ENCODE measurements at regions not wholly inside any gene's neighbourhood (a gene's known extent, or its start where the extent isn't known, plus 50 kb on each side); places are given as distances from the start of the nearest gene placed in this dataset.

GRCh38 chr15:62932436-62932835 lies 110.1 kb upstream of the TPM1 start:
- DNase-seq: no peak

DNA sequence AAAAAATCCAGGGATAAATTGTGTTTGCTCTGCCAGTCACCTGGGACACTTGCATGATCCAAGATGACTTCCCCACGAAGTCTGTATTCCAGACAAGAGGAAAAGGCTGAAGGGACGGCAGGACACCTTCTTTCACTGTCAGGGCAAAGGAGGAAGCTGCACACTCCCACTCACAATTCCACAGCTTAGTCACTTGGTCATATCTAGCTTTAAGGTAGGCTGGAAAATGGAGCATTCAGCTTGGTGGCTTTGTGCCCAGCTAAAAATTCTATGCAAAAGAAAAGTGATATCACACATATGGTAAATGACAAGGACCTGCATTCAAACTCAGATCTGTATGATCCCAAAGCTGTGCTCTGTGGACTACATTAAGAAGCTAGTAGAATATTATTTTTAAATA lies 109.2 kb upstream of the TPM1 start:
- DNase-seq: no peak

GRCh38 chr15:62934236-62934971 lies 108.1 kb upstream of the TPM1 start:
- DNase-seq: no peak

GRCh38 chr15:62935300-62936081 lies 107.1 kb upstream of the TPM1 start:
- DNase-seq: no peak

DNA sequence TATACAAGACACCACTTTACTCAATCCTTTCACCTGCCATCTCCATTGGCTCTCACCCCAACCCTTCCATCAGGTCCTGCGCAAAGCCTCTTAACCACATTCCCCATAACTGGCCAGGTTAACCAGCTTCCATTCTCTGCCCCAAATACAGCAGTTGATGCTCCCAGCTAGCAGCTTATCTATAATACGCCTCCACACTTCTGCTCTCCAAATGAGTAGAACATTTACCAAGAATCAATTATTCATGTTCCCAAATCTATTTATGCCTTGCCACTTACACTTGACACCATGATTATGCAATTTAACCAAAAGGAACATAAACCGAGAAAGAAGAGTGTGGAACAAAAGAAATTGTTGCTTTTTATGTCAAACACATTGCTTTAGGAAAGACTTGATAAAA lies 103.7 kb upstream of the TPM1 start:
- no peak for DNase-seq

- DNase-seq: no peak
These were observed 102.3 kb upstream of the TPM1 start for GRCh38 chr15:62940093-62940754.

DNA sequence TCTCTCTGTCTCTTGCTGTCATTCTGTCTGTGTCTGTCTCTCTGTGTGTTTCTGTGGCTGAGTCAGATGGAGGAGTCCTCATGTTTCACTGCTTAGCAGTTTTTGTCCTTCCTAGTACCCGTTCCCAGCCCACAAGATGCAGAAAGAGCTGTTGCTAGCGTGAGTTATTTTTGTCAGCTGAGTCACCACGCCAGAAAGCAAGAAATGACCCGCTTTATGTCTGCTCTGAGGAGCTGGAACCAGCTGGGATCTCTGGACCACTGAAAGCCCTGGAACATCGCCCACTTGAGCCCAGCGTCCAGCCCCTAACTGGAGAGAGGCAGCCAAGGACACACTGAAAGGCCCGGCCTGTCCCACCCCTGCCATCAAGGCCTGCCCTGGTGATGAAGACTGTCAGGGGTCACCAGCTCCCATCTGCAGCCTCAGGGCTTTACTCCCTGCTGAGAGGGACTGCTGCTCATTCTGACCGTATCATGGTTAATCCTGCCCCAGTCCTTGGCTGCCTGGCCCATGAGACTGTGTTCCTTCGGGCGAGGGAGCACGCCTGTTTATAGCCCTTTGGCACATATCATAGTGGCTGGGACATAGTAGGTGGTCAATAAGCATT lies 101.7 kb upstream of the TPM1 start:
- DNase-seq: peak in 1 of 5 donors; percentile 4

DNA sequence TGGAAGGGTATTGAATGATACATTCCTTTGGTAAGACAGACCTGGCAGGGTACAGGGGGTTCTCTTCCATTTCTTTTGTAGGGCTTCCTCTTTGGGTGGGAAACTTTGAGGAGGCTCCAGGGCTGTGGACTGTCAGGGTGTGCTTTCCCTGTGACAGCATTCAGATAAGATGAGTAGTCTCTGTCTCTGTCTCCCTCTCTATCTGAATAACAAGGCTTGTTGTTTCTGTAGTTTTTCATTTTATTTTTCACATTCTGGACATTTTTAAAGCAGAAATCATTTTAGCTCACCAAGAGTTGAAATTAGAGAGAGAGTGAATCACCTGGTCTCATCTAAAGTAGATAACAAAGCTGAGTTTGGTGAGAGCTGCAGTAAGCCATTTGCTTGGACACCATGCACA lies 100.8 kb upstream of the TPM1 start:
- no peak for DNase-seq

- DNase-seq: no peak
These were observed 100.1 kb upstream of the TPM1 start for GRCh38 chr15:62942428-62942827.

DNA sequence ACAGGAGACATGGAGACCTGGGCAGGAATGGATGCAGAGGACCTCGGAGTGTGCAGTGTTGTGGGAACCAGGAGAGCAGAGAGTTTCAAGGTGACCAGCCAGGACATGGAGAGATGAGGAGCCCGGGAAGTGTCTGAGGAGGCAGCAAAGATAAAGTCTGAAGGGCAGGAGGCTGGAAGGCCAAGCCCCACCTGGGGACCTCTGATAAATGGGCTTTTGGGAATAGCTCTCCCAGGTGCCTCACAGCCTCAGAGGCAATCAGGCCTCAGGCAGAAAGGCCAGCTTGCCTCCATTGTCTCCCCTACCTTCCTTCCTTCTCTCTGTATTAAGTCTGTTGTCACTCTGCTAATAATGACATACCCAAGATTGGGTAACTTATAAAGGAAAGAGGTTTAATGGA lies 97.5 kb upstream of the TPM1 start:
- no peak for DNase-seq

DNA sequence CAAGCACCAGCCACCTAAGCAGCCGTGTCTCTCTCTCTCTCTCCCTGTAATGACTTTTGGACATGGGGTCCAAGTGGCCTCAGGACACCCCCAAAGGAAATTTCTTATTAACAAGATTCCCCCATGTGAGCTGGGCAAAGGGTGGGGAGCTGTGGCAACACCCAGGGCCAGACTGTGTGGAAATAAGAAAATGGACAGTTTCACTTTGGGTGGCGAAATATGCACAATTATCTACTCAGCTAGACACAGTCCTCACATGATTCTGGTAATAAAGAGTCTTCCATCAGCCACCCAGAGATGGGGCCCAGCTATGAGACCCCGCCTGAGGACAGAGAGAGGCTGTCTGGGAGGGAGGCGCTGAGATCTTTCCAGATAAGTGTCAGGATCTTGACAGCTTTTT lies 96.8 kb upstream of the TPM1 start:
- no peak for DNase-seq

DNA sequence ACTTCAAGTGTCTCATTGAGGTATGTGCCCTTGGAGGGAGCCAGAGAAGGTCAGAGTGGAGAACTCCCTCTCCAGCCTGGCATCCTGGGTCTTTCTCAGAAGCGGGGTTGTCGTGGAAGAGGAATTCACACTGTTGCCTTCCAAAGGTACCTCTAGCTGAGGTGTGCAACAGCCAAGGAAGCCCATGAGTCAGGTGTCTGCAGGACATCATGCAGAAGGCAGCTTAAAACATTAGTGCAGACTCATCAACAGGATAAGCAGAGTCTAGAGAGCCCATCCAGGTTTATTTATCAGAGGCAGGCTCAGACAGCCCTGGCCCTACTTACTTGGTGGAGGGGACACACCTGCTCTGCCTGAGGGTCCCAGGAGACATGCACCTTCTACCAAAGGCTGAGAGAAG lies 95.6 kb upstream of the TPM1 start:
- no peak for DNase-seq

- DNase-seq: no peak
These were observed 92.0 kb upstream of the TPM1 start for GRCh38 chr15:62950462-62950931.

DNA sequence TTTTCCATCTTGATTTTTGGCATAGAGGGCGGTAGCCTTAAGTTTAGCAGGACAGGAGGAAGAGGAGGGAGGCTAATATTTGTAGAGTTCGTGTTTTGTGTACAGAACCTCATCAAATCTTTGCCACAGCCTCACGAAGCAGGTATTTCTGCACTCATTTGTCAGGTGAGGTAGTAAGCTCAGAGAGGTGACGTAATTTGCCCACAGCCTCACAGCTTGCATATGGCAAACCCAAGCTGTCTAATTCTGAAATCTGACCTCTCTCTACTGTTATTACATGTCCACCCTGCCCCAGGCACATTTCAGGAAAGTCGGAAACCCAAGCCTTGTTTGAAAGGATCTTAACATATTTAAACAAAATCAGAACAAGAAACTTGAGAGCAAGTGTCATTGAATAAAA lies 91.1 kb upstream of the TPM1 start:
- DNase-seq: no peak

DNA sequence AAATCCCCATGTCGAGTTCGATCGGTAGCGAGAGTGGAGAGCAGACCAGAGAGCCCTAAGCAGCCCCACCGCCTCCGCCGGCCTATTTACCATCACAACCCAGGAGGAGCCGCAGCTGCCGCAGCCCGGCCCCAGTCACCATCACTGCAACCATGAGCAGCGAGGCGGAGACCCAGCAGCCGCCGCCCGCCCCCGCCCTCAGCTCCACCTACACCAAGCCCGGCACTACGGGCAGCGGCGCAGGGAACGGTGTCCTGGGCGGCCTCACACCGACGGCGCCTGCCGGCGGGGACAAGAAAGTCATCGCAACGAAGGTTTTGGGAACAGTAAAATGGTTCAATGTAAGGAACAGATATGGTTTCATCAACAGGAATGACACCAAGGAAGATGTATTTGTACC lies 89.5 kb upstream of the TPM1 start:
- no peak for DNase-seq

GRCh38 chr15:62953496-62954045 lies 89.0 kb upstream of the TPM1 start:
- no peak for DNase-seq

GRCh38 chr15:62957130-62957529 lies 85.4 kb upstream of the TPM1 start:
- DNase-seq: no peak

DNA sequence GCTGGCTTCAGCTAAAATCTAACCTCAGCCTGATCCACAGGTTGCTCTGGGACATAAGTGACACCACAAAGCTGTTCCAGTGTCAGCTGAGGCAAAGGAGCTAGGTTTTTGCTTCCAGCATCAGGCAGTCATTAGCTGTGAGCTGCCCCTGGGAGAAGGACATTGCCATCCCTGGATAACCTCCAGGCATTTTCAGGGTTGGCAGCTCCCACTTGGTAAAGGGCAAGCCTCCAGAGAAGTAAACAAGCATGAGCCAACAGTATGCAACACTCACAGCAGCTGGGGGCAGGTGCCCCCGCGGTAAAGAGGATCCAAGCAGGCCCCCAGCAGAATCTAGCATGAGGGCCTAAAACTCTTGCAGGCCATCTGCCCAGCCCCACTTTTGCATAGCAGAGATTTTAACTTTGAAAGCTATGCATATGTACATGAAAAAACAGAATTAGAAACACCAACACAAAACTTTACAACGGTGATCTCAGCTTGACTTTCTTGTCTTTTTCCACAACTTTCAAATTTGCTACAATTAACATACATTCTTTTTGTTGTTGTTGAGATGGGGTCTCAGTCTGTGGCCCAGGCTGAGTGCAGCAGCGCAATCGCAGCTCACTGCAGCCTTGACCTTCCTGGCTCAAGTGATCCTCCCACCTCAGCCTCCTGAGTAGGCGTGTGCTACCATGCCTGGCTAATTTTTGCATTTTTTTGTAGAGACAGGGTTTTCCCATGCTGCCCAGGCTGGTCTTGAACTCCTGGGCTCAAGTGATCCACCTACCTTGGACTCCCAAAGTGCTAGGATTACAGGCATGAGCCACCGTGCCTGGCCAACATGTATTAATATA lies 83.8 kb upstream of the TPM1 start:
- no peak for DNase-seq

GRCh38 chr15:62961134-62961533 lies 81.4 kb upstream of the TPM1 start:
- DNase-seq: no peak

DNA sequence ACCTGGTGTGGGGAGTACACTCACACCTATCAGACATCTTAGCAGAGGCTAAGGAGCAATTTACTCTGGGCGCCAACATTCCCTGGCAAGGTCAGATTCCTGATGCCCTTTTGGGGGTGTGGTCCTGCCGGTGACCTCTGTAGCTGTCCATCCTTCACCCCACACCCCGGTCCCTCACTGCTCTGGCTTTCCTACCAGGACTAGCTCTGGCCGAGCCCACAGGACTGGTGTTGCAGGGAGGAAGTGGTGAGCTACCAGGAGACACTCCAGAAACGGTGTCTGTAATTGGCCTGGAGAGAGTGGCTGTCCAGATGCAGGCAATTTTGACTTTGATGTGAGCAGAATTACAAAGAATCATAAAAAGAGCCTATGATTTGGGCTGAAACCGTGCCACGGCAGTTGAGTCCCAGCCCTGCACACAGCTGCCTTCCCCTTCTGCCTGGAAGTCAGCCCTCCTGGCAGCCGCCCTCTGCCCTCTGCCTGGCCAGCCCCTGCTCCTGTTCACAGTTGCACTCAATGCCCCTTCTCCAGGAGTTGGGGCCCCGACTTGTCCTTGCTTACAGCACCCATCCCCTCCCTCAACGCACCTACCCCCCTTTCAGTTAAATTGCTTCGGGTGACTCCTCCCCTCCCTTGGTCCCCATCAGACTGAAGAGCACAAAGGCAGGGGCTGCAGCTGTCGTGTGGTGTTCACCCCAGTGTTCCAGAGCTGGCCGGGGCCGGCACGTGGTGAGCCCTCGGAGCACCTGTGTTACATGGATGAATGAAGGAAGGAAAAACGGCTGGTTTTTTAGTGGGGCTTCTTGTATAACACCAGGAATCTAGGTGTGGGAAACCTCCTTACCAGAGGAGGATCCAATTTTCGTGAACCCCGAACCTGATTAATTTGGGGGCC lies 80.2 kb upstream of the TPM1 start:
- DNase-seq: no peak

GRCh38 chr15:62964251-62964650 lies 78.3 kb upstream of the TPM1 start:
- DNase-seq: no peak

Data from T-helper 1 cell (primary cell).